ENCODE measurements at regions not wholly inside any gene's neighbourhood (a gene's known extent, or its start where the extent isn't known, plus 50 kb on each side); places are given as distances from the start of the nearest gene placed in this dataset.

- peak overlapping the region; percentile 89 for H3T11ph ChIP-seq (ENCODE audit: low read length)
- H2BK120ac ChIP-seq (ENCODE audit: low read depth, low read length, poor library complexity, severe bottlenecking) = no peak overlapping the region
- peak overlapping the region; percentile 41 for H3K4me2 ChIP-seq (ENCODE audit: insufficient read depth, insufficient read length, low read length)
- H2BK20ac ChIP-seq (ENCODE audit: low read depth, low read length, poor library complexity, severe bottlenecking) = no peak overlapping the region
- TF ChIP-seq CTCF (conservative IDR thresholded peaks at IDR 0.05) = no peak
- H3K27ac ChIP-seq (ENCODE audit: insufficient read length, low read depth, low read length) = peak overlapping the region; percentile 94
- peaks cover 8 to 27% (median 16%) of the 10 kb centered on the region in 3 experiments for H3K36me3 Mint-ChIP-seq (ENCODE audit: insufficient read depth in 1 of 3, low read depth in 3 of 3)
- peaks cover 14% of the 10 kb centered on the region in 2 experiments for H3K9me3 Mint-ChIP-seq
- H3K27ac Mint-ChIP-seq = peak overlapping the region; percentile 98 to 100 (median 99)
- H3K4me3 Mint-ChIP-seq = peak overlapping the region; percentile 48 to 71
- no peak overlapping the region for H3K23ac ChIP-seq (ENCODE audit: insufficient read length, low read depth, low read length)
- H3K9ac ChIP-seq (ENCODE audit: extremely low read depth, insufficient read length, low read length) = peak overlapping the region; percentile 44
- no peak overlapping the region for H2BK12ac ChIP-seq (ENCODE audit: insufficient read length, low read depth, low read length)
- no peak overlapping the region for H3K4ac ChIP-seq (ENCODE audit: low read depth, low read length)
- no peak overlapping the region for H4K91ac ChIP-seq (ENCODE audit: insufficient read length, low read depth, low read length)
- no CpG with 5 or more reads among the region's 3 CpGs for WGBS (ENCODE audit: extremely low coverage, insufficient read length, low lambda C conversion rate)
- H2BK15ac ChIP-seq (ENCODE audit: low read depth, low read length) = no peak overlapping the region
- no peaks in the 10 kb centered on the region for H3K79me2 ChIP-seq (ENCODE audit: insufficient read depth, low read length)
- H3K4me1 ChIP-seq (ENCODE audit: insufficient read depth, low read length) = peaks cover 12% of the 10 kb centered on the region
- H3K18ac ChIP-seq (ENCODE audit: insufficient read length, low read depth, low read length) = no peak overlapping the region
- H3K4me1 Mint-ChIP-seq = peaks cover 46 to 50% of the 10 kb centered on the region in 2 experiments
- H2BK5ac ChIP-seq (ENCODE audit: insufficient read length, low read length) = peak overlapping the region; percentile 82
- H4K20me1 ChIP-seq (ENCODE audit: control insufficient read depth, insufficient read depth, insufficient read length) = no peaks in the 10 kb centered on the region
- no peak overlapping the region for H3K14ac ChIP-seq (ENCODE audit: insufficient read depth, low read length)
- H3K23me2 ChIP-seq (ENCODE audit: insufficient read length, low read depth, low read length, poor library complexity, severe bottlenecking) = peaks cover 6% of the 10 kb centered on the region
- no peak overlapping the region for H4K8ac ChIP-seq (replicated peaks; ENCODE audit: insufficient read length, low read depth, low read length)
- H2AK5ac ChIP-seq (ENCODE audit: insufficient read length, low read length) = no peak overlapping the region
- no peak overlapping the region for H4K5ac ChIP-seq (ENCODE audit: insufficient read length, low read depth, low read length)
- no peaks in the 10 kb centered on the region for H3K79me1 ChIP-seq (ENCODE audit: insufficient read depth, low read depth, low read length, poor library complexity, severe bottlenecking)
- no peaks in the 10 kb centered on the region for H3K27me3 ChIP-seq (ENCODE audit: insufficient read depth, low read length)
- no peaks in the 10 kb centered on the region for H3K27me3 Mint-ChIP-seq (ENCODE audit: low read depth)
- DNase-seq = no peak
- no peak overlapping the region for H2AFZ ChIP-seq (ENCODE audit: low read length)
- H3K56ac ChIP-seq (ENCODE audit: insufficient read length, low read depth, low read length) = no peak overlapping the region
- peaks cover 5% of the 10 kb centered on the region for H3K9me3 ChIP-seq (ENCODE audit: control insufficient read depth, low read depth, low read length)
Measured at GRCh38 chr11:121801394-121801748, 314.6 kb downstream of the BLID start.
